Central memory CD8-positive, alpha-beta T cell (primary cell): ENCODE measurements at regions not wholly inside any gene's neighbourhood (a gene's known extent, or its start where the extent isn't known, plus 50 kb on each side); places are given as distances from the start of the nearest gene placed in this dataset.
A peak's percentile ranks its signal among the peaks of the same experiment; 100 is the strongest.
"Not testable (repeated sequence)": the region's sequence is repeated elsewhere in the genome, so short reads cannot be mapped to it uniquely, and the experiment has no call there.

Source experiments
- ATAC-seq: fragments of 150-1000 bp; cut with Tn5 transposase; replicated peaks from 2 replicates; pipeline ENCODE4 v1.10.0; 2022; ENCODE audit warnings: mild to moderate bottlenecking, moderate FRiP score, moderate number of reproducible peaks; ENCODE audit not compliant: poor library complexity, severe bottlenecking; ENCODE audit errors: extremely low read depth
- DNase-seq, 2 donors: peaks; one replicate each; pipeline ENCODE4 v3.0.0; 2021; ENCODE audit warnings: low spot score in 2 of 2
- H3K27ac Mint-ChIP-seq: one replicate; pipeline ENCODE4 v1.8.0; 2022; ENCODE audit warnings: low read depth, mild to moderate bottlenecking, moderate library complexity, mixed read lengths
- H3K27me3 Mint-ChIP-seq: one replicate; pipeline ENCODE4 v1.8.0; 2022; ENCODE audit warnings: mixed read lengths
- H3K36me3 Mint-ChIP-seq: one replicate; pipeline ENCODE4 v1.8.0; 2022; ENCODE audit warnings: mild to moderate bottlenecking, moderate library complexity, mixed read lengths; ENCODE audit not compliant: insufficient read depth
- H3K4me1 Mint-ChIP-seq: one replicate; pipeline ENCODE4 v1.8.0; 2022; ENCODE audit warnings: mixed read lengths
- H3K4me3 Mint-ChIP-seq: one replicate; pipeline ENCODE4 v1.8.0; 2022; ENCODE audit warnings: mild to moderate bottlenecking, moderate library complexity, mixed read lengths
- H3K9me3 Mint-ChIP-seq: one replicate; pipeline ENCODE4 v1.8.0; 2022; ENCODE audit warnings: mixed read lengths

- H3K27ac Mint-ChIP-seq, result no peak overlapping the region
- no peak overlapping the region for H3K4me3 Mint-ChIP-seq
- H3K36me3 Mint-ChIP-seq, result peaks cover 12% of the 10 kb centered on the region
- no peaks in the 10 kb centered on the region for H3K9me3 Mint-ChIP-seq
- no peaks in the 10 kb centered on the region for H3K27me3 Mint-ChIP-seq
- peaks cover 25% of the 10 kb centered on the region for H3K4me1 Mint-ChIP-seq
- ATAC-seq, result no peak
- DNase-seq, result no peak
These were observed 167.8 kb downstream of the BRD1 start for GRCh38 chr22:49659924-49660315.

GRCh38 chr22:49659281-49659923, 168.3 kb downstream of the BRD1 start:
- no peak overlapping the region for H3K4me3 Mint-ChIP-seq
- peaks cover 14% of the 10 kb centered on the region for H3K36me3 Mint-ChIP-seq
- H3K4me1 Mint-ChIP-seq, result peaks cover 25% of the 10 kb centered on the region
- DNase-seq (no peak), ATAC-seq (no peak)
- H3K9me3 Mint-ChIP-seq, result no peaks in the 10 kb centered on the region
- H3K27ac Mint-ChIP-seq, result no peak overlapping the region
- no peaks in the 10 kb centered on the region for H3K27me3 Mint-ChIP-seq

GRCh38 chr22:49658902-49659280, 168.8 kb downstream of the BRD1 start:
- Mint-ChIP-seq H3K4me3 (peak overlapping the region; percentile 92), H3K9me3 (no peaks in the 10 kb centered on the region), H3K36me3 (peaks cover 14% of the 10 kb centered on the region), H3K27me3 (no peaks in the 10 kb centered on the region), H3K4me1 (peaks cover 25% of the 10 kb centered on the region), H3K27ac (peak overlapping the region; percentile 88)
- ATAC-seq (no peak), DNase-seq (no peak)

- H3K4me3 Mint-ChIP-seq, result peak overlapping the region; percentile 92
- DNase-seq, result no peak
- ATAC-seq, result no peak
- H3K36me3 Mint-ChIP-seq, result peaks cover 14% of the 10 kb centered on the region
- H3K27ac Mint-ChIP-seq, result peak overlapping the region; percentile 88
- H3K9me3 Mint-ChIP-seq, result no peaks in the 10 kb centered on the region
- H3K4me1 Mint-ChIP-seq, result peaks cover 25% of the 10 kb centered on the region
- no peaks in the 10 kb centered on the region for H3K27me3 Mint-ChIP-seq
These were observed 169.6 kb downstream of the BRD1 start for GRCh38 chr22:49657974-49658590.

GRCh38 chr22:49657275-49657973, 170.2 kb downstream of the BRD1 start:
- ATAC-seq (peak; percentile 79), DNase-seq (peak; percentile 33 to 36)
- Mint-ChIP-seq H3K36me3 (peaks cover 14% of the 10 kb centered on the region), H3K9me3 (no peaks in the 10 kb centered on the region), H3K4me1 (peaks cover 25% of the 10 kb centered on the region), H3K27ac (peak overlapping the region; percentile 88), H3K4me3 (peak overlapping the region; percentile 92), H3K27me3 (no peaks in the 10 kb centered on the region)

- H3K27me3 Mint-ChIP-seq, H3K9me3 Mint-ChIP-seq, DNase-seq: not testable (repeated sequence)
- Mint-ChIP-seq H3K36me3 (peaks cover 14% of the 10 kb centered on the region), H3K27ac (peak overlapping the region; percentile 88), H3K4me3 (peak overlapping the region; percentile 92), H3K4me1 (peaks cover 25% of the 10 kb centered on the region)
- ATAC-seq, result peak; percentile 59
These were observed 170.8 kb downstream of the BRD1 start for GRCh38 chr22:49656883-49657274.

- H3K4me1 Mint-ChIP-seq, result peaks cover 25% of the 10 kb centered on the region
- no peaks in the 10 kb centered on the region for H3K9me3 Mint-ChIP-seq
- H3K27me3 Mint-ChIP-seq, result no peaks in the 10 kb centered on the region
- ATAC-seq (no peak), DNase-seq (no peak)
- peak overlapping the region; percentile 92 for H3K4me3 Mint-ChIP-seq
- no peak overlapping the region for H3K27ac Mint-ChIP-seq
- peaks cover 14% of the 10 kb centered on the region for H3K36me3 Mint-ChIP-seq
These were observed 171.3 kb downstream of the BRD1 start for GRCh38 chr22:49656291-49656851.

- no peak for ATAC-seq
- DNase-seq, result no peak
- H3K4me1 Mint-ChIP-seq, result peaks cover 27% of the 10 kb centered on the region
- H3K9me3 Mint-ChIP-seq, result no peaks in the 10 kb centered on the region
- H3K4me3 Mint-ChIP-seq, result peak overlapping the region; percentile 92
- H3K36me3 Mint-ChIP-seq, result peaks cover 12% of the 10 kb centered on the region
- H3K27me3 Mint-ChIP-seq, result no peaks in the 10 kb centered on the region
- no peak overlapping the region for H3K27ac Mint-ChIP-seq
These were observed 172.4 kb downstream of the BRD1 start for GRCh38 chr22:49655168-49655812.

GRCh38 chr22:49650336-49651241, 177.1 kb downstream of the BRD1 start:
- no peak overlapping the region for H3K27ac Mint-ChIP-seq
- no peak overlapping the region for H3K4me3 Mint-ChIP-seq
- H3K27me3 Mint-ChIP-seq, result no peaks in the 10 kb centered on the region
- no peaks in the 10 kb centered on the region for H3K9me3 Mint-ChIP-seq
- H3K36me3 Mint-ChIP-seq, result peaks cover 4% of the 10 kb centered on the region
- H3K4me1 Mint-ChIP-seq, result peaks cover 25% of the 10 kb centered on the region
- DNase-seq (no peak), ATAC-seq (no peak)

GRCh38 chr22:49649166-49650068, 178.3 kb downstream of the BRD1 start:
- H3K36me3 Mint-ChIP-seq, result no peaks in the 10 kb centered on the region
- no peaks in the 10 kb centered on the region for H3K27me3 Mint-ChIP-seq
- H3K9me3 Mint-ChIP-seq, result no peaks in the 10 kb centered on the region
- no peak overlapping the region for H3K4me3 Mint-ChIP-seq
- peaks cover 21% of the 10 kb centered on the region for H3K4me1 Mint-ChIP-seq
- H3K27ac Mint-ChIP-seq, result no peak overlapping the region
- ATAC-seq (no peak), DNase-seq (no peak)

- no peaks in the 10 kb centered on the region for H3K9me3 Mint-ChIP-seq
- ATAC-seq (no peak), DNase-seq (no peak)
- H3K36me3 Mint-ChIP-seq, result no peaks in the 10 kb centered on the region
- H3K27me3 Mint-ChIP-seq, result no peaks in the 10 kb centered on the region
- peaks cover 21% of the 10 kb centered on the region for H3K4me1 Mint-ChIP-seq
- no peak overlapping the region for H3K27ac Mint-ChIP-seq
- H3K4me3 Mint-ChIP-seq, result no peak overlapping the region
These were observed 179.6 kb downstream of the BRD1 start for GRCh38 chr22:49648053-49648452.
